PFSK-1 (cell line): ENCODE measurements at regions not wholly inside any gene's neighbourhood (a gene's known extent, or its start where the extent isn't known, plus 50 kb on each side); places are given as distances from the start of the nearest gene placed in this dataset.

Source experiments
- POLR2AphosphoS5 ChIP-seq: IDR thresholded peaks from 2 replicates; pipeline ENCODE4 v1.6.1; 2012; ENCODE audit warnings: low read depth, mild to moderate bottlenecking, control low read depth, low read length, moderate library complexity
- REST ChIP-seq, 2 experiments: IDR thresholded peaks; 2 replicates each; pipeline versions ENCODE4 v1.6.1 to v1.8.0; 2011 to 2012; ENCODE audit warnings: low read depth in 2 of 2, low read length in 2 of 2, control low read depth in 1 of 2, inconsistent platforms in 1 of 2, mild to moderate bottlenecking in 1 of 2, moderate library complexity in 1 of 2; ENCODE audit not compliant: insufficient read depth in 1 of 2
- TAF1 ChIP-seq: IDR thresholded peaks from 2 replicates; pipeline ENCODE4 v1.6.1; 2012; ENCODE audit warnings: low read length, control low read depth, borderline replicate concordance; ENCODE audit not compliant: insufficient read depth

- TF ChIP-seq REST (IDR thresholded peaks at IDR 0.05; ENCODE audit: insufficient read depth in 1 of 2, low read depth in 2 of 2, low read length in 2 of 2), result no peak
- TF ChIP-seq TAF1, result no peak
- TF ChIP-seq POLR2AphosphoS5, result no peak
Observed at GRCh38 chr2:67918471-67918870, 144.3 kb downstream of the C1D start.
